Endometrium (tissue), 2 donors: ENCODE measurements at regions not wholly inside any gene's neighbourhood (a gene's known extent, or its start where the extent isn't known, plus 50 kb on each side); places are given as distances from the start of the nearest gene placed in this dataset.

Experiments
- FAIRE-seq: peaks from 2 replicates; lab custom pipeline; 2012; peaks lifted over from hg19 to GRCh38; lab: Jason Lieb, UNC
- donor health status: control.
- donor health status: control.

GRCh38 chr15:96415513-96416217 lies 85.2 kb downstream of the NR2F2 start:
- no peak for FAIRE-seq

- FAIRE-seq = no peak
Observed at GRCh38 chr15:96416218-96416933, 85.9 kb downstream of the NR2F2 start.

- FAIRE-seq = no peak
Observed at GRCh38 chr15:96416934-96417759, 86.6 kb downstream of the NR2F2 start.

- no peak for FAIRE-seq
Observed at GRCh38 chr15:96417760-96418130, 87.2 kb downstream of the NR2F2 start.

- no peak for FAIRE-seq
Observed at GRCh38 chr15:96418146-96418545, 87.6 kb downstream of the NR2F2 start.

- no peak for FAIRE-seq
Observed at GRCh38 chr15:96421178-96421601, 90.7 kb downstream of the NR2F2 start.

- no peak for FAIRE-seq
Observed at GRCh38 chr15:96422125-96422524, 91.6 kb downstream of the NR2F2 start.

- no peak for FAIRE-seq
Observed at GRCh38 chr15:96424674-96425073, 94.2 kb downstream of the NR2F2 start.

- no peak for FAIRE-seq
Observed at GRCh38 chr15:96428742-96429141, 98.2 kb downstream of the NR2F2 start.

GRCh38 chr15:96431786-96432185 lies 101.3 kb downstream of the NR2F2 start:
- FAIRE-seq = no peak

GRCh38 chr15:96435022-96435421 lies 104.5 kb downstream of the NR2F2 start:
- FAIRE-seq = no peak

GRCh38 chr15:96435841-96436240 lies 105.3 kb downstream of the NR2F2 start:
- no peak for FAIRE-seq

GRCh38 chr15:96440978-96441377 lies 110.5 kb downstream of the NR2F2 start:
- FAIRE-seq = no peak

GRCh38 chr15:96442076-96442475 lies 111.6 kb downstream of the NR2F2 start:
- no peak for FAIRE-seq

- FAIRE-seq = no peak
Observed at GRCh38 chr15:96444865-96445264, 114.4 kb downstream of the NR2F2 start.

GRCh38 chr15:96448923-96449322 lies 118.4 kb downstream of the NR2F2 start:
- FAIRE-seq = no peak

- no peak for FAIRE-seq
Observed at GRCh38 chr15:96457841-96458240, 127.3 kb downstream of the NR2F2 start.

GRCh38 chr15:96460106-96460505 lies 129.6 kb downstream of the NR2F2 start:
- FAIRE-seq = no peak

- no peak for FAIRE-seq
Observed at GRCh38 chr15:96462768-96463750, 132.6 kb downstream of the NR2F2 start.

- no peak for FAIRE-seq
Observed at GRCh38 chr15:96466389-96466947, 136.0 kb downstream of the NR2F2 start.

- no peak for FAIRE-seq
Observed at GRCh38 chr15:96468036-96468435, 137.5 kb downstream of the NR2F2 start.
